ENCODE measurements at regions not wholly inside any gene's neighbourhood (a gene's known extent, or its start where the extent isn't known, plus 50 kb on each side); places are given as distances from the start of the nearest gene placed in this dataset.

GRCh38 chr12:47307680-47308399 lies 228.1 kb upstream of the AMIGO2 start:
- DNase-seq (ENCODE audit: low read depth) = peak; percentile 14

- DNase-seq (ENCODE audit: low read depth) = peak; percentile 14
Observed at GRCh38 chr12:47306773-47307679, 227.3 kb upstream of the AMIGO2 start.

- no peak for DNase-seq (ENCODE audit: low read depth)
Observed at GRCh38 chr12:47306130-47306529, 226.4 kb upstream of the AMIGO2 start.

DNA sequence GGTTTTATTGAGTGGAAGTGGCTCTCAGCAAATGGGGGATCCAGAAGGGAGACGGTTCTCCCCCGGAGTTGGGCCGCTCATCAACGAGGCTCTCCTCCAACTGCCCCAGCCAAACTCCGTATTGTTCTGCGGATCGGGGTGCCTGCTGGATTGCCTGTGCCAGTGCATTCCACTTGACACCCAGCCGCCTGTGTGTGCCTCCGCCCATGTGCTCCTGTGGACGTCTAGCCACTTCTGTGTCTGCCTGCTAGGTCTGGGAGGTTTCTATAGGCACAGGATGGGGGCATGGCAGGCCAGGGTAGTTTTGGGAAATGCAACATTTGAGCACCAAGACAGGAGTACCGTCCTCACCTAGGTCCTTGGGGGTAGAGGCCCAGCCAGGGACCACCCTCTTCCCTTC lies 225.7 kb upstream of the AMIGO2 start:
- no peak for DNase-seq (ENCODE audit: low read depth)

DNA sequence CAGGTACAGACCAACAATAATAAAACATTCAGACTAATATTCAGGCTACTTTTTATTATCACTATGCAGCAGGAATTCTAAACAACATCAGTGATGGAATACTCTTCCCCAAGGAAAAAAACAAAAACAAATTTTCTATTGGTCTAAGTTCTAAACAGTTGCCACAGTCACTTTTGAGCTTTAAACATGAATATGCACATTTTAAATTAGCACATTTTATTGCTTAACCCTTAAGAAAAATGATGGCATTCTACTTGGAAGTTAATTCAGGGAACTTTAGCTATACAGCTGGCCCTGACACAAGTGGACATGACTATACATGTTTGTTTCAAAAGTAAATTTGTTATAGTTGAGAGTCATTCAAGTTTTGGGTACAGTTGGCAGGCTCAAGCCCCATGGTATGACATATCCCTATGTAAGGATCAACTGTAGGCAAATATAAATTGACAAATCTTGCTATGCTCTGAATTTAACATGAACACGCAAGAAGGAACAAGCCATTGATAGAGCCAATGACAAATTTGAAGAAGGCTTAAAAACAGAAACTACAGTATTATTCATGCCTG lies 224.3 kb upstream of the AMIGO2 start:
- DNase-seq (ENCODE audit: low read depth) = no peak

- no peak for DNase-seq (ENCODE audit: low read depth)
Observed at GRCh38 chr12:47303207-47303606, 223.4 kb upstream of the AMIGO2 start.

DNA sequence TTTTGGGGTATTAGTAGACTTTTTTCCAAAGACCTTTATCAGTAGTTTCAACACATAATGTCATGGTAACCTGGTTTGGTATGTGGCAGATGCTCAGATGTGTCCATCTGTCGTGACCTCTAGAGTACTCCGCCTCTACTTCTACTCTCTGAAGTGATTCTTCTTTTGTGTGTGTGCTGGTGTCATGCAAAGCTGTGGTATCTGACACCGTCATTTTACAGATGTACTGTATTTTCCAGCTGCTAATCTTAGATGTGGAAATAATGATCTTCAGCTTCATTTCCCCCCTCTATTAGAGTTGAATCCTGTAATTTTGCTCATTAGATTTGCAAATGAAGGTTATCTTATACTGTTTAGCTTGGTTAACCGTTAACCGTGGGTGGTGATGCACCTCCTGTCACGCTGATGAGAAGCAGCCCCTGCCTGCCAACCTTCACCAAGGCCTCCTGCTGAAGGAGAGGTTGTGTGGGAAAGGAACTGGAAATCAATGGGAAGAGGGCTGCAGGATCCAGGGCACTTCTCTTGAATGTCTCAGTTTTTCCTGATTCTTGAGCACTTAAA lies 222.4 kb upstream of the AMIGO2 start:
- DNase-seq (ENCODE audit: low read depth) = no peak

DNA sequence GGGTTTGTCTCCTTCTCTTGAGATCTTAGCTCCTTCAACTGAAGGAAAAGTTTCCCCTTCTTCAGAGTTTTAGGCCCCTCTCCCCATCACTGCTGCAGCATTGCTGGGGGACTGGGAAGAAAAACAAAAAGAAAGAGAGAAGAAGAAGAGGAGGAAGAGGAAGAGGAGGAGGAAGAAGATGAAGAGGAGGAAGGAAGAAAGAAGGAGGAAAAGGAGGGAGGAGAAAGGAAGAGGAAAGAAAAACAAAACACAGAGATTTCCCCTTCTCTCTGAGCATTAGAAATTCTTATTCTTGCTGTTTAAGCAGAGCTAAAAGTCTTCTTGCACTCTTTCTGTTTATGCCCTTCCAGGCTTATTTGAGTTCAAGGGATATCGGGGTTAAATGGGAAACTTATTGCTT lies 219.8 kb upstream of the AMIGO2 start:
- DNase-seq (ENCODE audit: low read depth) = no peak

GRCh38 chr12:47297993-47298392 lies 218.2 kb upstream of the AMIGO2 start:
- no peak for DNase-seq (ENCODE audit: low read depth)

DNA sequence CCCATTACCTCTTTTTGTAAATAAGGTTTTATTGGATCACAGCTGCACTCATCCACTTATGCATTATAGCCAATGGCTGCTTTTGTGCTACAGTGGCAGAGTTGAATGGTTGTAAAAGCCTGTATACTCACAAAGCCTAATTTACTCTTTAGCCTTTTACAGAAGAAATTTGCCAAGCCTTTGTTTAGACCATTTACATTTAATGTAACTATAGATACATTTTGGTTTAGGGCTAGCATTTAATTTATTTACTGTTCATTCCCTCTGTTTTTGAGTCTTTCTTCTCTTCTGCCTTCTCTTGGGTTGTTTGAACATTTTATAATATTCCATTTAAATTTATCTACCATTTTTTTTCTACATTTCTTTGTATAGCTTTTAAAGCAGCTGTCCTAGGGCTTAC lies 217.1 kb upstream of the AMIGO2 start:
- DNase-seq (ENCODE audit: low read depth) = no peak

DNA sequence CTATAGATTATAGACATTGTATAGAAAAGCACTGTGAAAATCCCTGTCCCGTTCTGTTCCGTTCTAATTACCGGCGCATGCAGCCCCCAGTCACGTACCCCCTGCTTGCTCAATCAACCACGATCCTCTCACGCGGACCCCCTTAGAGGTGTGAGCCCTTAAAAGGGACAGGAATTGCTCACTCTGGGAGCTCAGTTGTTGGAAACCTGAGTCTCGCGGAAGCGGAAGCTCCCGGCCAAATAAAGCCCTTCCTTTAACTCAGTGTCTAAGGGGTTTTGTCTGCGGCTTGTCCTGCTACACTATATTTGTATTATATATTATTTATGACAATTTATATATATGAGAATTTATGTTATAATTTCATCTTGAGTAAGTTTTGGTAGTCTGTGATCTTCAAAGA lies 213.6 kb upstream of the AMIGO2 start:
- DNase-seq (ENCODE audit: low read depth) = no peak

GRCh38 chr12:47286676-47287075 lies 206.9 kb upstream of the AMIGO2 start:
- no peak for DNase-seq (ENCODE audit: low read depth)

Data from stimulated activated CD8-positive, alpha-beta memory T cell treated with anti-CD3 and anti-CD28 coated beads, Interleukin-15, amount 100 ng/mL, for 1 hour (primary cell).